SK-N-MC (cell line): ENCODE measurements at regions not wholly inside any gene's neighbourhood (a gene's known extent, or its start where the extent isn't known, plus 50 kb on each side); places are given as distances from the start of the nearest gene placed in this dataset.

Experiments
- DNase-seq: peaks from one replicate; pipeline ENCODE4 v3.0.0-alpha.2; 2011; ENCODE audit warnings: low read depth, low spot score
- H3K27ac ChIP-seq: fragments of 200-600 bp; sonication (generic); 2 replicates; pipeline ENCODE4 v1.5.1; 2016; ENCODE audit warnings: mixed run types
- H3K36me3 ChIP-seq: fragments of 200-600 bp; sonication (generic); 2 replicates; pipeline ENCODE4 v1.6.1; 2017; ENCODE audit warnings: antibody characterized with exemption, low read length, mixed read lengths; ENCODE audit not compliant: insufficient read depth
- H3K4me3 ChIP-seq: fragments of 200-600 bp; sonication (generic); 2 replicates; pipeline ENCODE4 v1.5.1; 2016
- H3K9ac ChIP-seq: fragments of 200-600 bp; sonication (generic); 2 replicates; pipeline ENCODE4 v1.8.0; 2017; ENCODE audit warnings: mixed run types, mixed read lengths; ENCODE audit not compliant: insufficient read length
- H3K9me3 ChIP-seq: fragments of 200-600 bp; sonication (generic); 2 replicates; pipeline ENCODE4 v1.6.1; 2017; ENCODE audit warnings: low read depth, mild to moderate bottlenecking, antibody characterized with exemption, low read length, moderate library complexity, mixed read lengths
- EZH2 ChIP-seq: fragments of 200-600 bp; sonication (generic); IDR thresholded peaks from one replicate; pipeline ENCODE4 v1.6.1; 2017; ENCODE audit warnings: antibody characterized with exemption
- FOXP2 ChIP-seq: optimal IDR thresholded peaks from 2 replicates; pipeline ENCODE3; 2011; ENCODE audit warnings: mild to moderate bottlenecking, moderate library complexity; ENCODE audit not compliant: insufficient read depth; ENCODE audit errors: extremely low read length, control extremely low read depth
- POLR2AphosphoS5 ChIP-seq: IDR thresholded peaks from 2 replicates; pipeline ENCODE4 v1.6.1; 2012; ENCODE audit warnings: mild to moderate bottlenecking, low read depth, low read length, borderline replicate concordance

DNA sequence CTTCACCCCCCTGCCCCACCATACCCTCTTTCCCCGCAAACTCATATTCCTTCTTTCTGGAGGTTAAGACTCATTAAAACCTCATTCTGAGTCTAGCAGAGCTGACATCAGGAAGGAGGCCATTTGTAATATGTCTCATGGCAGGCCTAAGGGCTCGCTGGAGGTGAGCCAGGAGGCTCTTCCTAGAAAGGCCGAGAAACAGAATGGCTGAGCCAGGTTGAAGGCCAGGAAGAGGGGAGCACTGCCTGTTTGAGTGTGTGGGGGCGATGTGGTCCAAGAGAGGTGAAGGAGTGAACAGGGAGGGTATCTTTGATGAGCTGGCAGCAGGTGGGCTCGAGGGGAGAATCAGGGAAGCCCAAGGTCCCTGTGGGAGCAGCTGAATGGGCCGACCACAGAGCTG is 317.3 kb downstream of the TLE3 start:
- no peak for DNase-seq
- Histone ChIP-seq H3K4me3 (no peak overlapping the region), H3K27ac (no peak overlapping the region), H3K36me3 (no peaks in the 10 kb centered on the region), H3K9ac (no peak overlapping the region), H3K9me3 (no peaks in the 10 kb centered on the region)
- TF ChIP-seq EZH2 (no peak), POLR2AphosphoS5 (no peak), FOXP2 (no peak)

DNA sequence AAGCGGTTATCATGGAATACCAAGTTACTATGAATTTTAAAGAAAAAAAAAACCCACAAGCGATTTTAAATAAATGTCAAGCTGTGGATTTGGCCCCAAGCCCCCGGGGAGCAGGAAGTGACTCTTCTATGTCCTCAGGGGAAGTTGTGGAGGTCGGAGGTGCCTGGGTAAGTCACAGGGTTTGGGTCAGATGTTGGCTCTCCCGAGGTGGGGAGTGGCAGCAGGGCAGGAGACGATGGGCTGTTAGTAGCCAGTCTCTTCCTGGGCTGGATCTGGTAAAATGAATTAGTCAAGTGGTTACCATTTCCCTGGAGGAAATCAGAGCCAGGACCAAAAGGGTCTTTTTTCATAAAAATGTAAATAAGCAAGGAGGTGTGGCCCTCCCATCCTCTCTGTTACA is 316.7 kb downstream of the TLE3 start:
- H3K27ac ChIP-seq, result no peak overlapping the region

DNA sequence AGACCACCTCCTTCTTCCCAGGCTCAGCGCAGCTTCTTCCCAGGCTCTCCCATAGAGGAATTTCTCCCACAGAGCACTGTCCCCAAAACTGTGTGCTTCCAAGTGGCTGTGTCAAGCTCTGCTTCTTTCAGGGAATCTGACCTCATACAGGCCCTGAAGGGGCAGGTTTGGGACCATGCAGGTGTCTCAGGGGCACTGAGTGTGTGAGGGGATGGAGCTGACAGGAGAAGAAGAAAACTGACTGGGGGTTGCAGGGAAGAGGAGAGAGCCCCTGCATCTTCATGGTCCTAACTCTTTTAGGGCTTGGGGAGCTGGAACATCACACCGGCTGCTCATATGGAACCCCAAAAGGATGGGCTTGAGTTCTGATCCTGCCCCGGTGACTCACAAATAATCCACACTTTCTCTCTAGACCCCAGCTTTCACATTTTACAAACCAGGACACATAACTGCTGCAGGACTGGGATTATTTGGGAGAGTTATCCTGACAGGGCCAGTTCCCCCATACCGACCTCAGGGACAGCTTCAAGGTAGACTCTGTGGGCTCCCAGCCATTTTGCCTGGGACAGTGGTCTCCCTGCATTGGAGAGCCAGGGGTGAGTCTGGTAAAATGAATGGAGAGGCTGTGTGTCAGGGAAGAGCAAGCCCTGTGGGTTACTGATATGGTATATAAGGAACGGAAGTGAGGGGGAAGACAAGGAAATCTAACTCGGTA is 316.1 kb downstream of the TLE3 start:
- no peak overlapping the region for H3K27ac ChIP-seq
- H3K4me3 ChIP-seq, result no peak overlapping the region
- DNase-seq, result no peak
- TF ChIP-seq POLR2AphosphoS5, result no peak
- no peak for TF ChIP-seq EZH2
- no peak for TF ChIP-seq FOXP2
- no peaks in the 10 kb centered on the region for H3K9me3 ChIP-seq
- no peaks in the 10 kb centered on the region for H3K36me3 ChIP-seq
- no peak overlapping the region for H3K9ac ChIP-seq

More for the DNA sequence above, 316.7 kb downstream of the TLE3 start:
- Histone ChIP-seq H3K9ac (no peak overlapping the region), H3K4me3 (no peak overlapping the region), H3K36me3 (no peaks in the 10 kb centered on the region), H3K9me3 (no peaks in the 10 kb centered on the region)
- no peak for DNase-seq
- no peak for TF ChIP-seq POLR2AphosphoS5
- TF ChIP-seq EZH2, result no peak
- TF ChIP-seq FOXP2, result no peak

DNA sequence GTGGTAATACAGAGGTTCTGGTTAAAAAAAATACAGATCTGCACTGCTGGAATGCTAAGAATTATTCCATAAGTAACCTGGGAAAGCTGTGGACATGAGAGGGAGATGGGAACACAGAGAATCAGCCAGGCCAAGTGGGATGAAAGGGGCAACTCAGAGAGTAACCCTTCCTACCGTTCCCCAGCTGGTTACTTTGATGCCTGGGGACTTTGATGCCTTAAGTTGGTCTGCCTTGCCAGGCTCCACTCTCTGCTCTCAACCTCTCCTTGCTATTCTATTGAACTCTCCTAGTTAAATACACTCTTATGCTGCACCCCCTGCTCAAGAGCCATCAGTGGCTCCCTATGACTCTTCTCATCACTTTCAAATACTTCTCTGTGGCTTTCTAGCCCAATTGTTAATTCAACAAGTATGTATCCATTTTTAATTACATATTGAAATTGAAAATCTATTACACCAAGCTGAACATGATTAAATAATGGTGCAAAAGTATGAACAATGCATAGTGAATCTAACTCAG is 315.5 kb downstream of the TLE3 start:
- no peaks in the 10 kb centered on the region for H3K9me3 ChIP-seq
- TF ChIP-seq FOXP2 (no peak), POLR2AphosphoS5 (no peak)
- no peak for DNase-seq

DNA sequence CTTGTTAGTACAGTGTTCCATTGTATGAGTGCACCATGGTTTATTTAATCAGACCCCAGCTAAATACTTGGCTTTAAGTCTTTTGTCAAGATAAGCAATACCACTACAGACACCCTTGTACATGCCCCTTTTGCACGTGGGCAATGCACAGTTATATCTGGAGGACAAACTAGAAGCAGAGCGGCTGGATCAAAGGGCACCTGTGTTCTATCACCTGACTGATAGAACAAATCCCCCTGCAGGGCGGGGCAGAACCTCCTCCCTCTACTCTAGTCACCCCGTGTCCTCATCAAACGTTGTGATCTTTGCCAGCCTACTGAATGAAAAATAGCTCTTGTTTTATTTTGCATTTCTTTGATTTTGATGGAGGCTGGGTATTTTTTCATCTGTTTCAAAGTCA is 314.9 kb downstream of the TLE3 start:
- no peak overlapping the region for H3K9ac ChIP-seq
- no peaks in the 10 kb centered on the region for H3K36me3 ChIP-seq
- TF ChIP-seq EZH2 (no peak), POLR2AphosphoS5 (no peak), FOXP2 (no peak)
- DNase-seq, result no peak
- no peak overlapping the region for H3K27ac ChIP-seq
- H3K9me3 ChIP-seq, result no peaks in the 10 kb centered on the region
- no peak overlapping the region for H3K4me3 ChIP-seq

More for the DNA sequence above, 315.5 kb downstream of the TLE3 start:
- no peak overlapping the region for H3K4me3 ChIP-seq
- H3K36me3 ChIP-seq, result no peaks in the 10 kb centered on the region
- H3K9ac ChIP-seq, result no peak overlapping the region
- H3K27ac ChIP-seq, result no peak overlapping the region

- no peaks in the 10 kb centered on the region for H3K36me3 ChIP-seq
- no peak overlapping the region for H3K27ac ChIP-seq
- DNase-seq, result no peak
- no peaks in the 10 kb centered on the region for H3K9me3 ChIP-seq
- H3K9ac ChIP-seq, result no peak overlapping the region
- H3K4me3 ChIP-seq, result no peak overlapping the region
- TF ChIP-seq EZH2 (no peak), FOXP2 (no peak), POLR2AphosphoS5 (no peak)
Observed at GRCh38 chr15:69783211-69783610, 314.5 kb downstream of the TLE3 start.

DNA sequence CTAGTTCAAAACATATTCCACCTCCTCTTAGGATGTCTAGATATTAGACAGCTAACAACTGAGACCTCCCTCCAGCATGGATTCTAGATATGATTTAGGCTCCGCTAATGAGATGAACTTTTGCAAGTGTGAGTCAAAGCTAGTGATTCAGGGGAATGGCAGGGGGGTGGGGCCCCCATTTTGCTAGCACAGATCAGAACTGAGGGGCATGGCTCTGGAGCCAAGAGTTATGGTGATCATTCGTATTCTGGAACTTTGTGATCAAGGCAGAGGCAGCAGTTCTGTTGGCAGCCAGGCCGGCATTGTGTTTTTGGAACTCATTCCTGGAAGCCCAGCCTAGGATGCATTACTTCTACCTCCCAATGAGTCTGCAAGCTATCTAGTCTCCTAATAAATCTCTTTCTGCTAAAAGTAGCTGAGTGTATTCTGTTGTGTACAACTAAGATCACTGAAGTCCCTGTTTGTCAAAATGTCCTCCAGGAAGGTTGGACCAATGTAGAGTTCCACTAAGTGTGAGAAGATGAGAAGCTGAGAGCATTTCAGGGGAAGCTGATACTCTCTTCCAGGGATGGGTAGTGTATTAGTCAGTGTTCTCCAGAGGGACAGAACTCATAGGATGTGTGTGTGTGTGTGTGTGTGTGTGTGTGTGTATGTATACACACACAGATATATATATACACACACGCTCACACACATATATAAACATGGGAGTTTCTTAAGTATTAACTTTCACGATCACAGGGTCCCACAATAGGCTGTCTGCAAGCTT is 312.7 kb downstream of the TLE3 start:
- Histone ChIP-seq H3K4me3 (no peak overlapping the region), H3K36me3 (no peaks in the 10 kb centered on the region), H3K9ac (no peak overlapping the region), H3K9me3 (no peaks in the 10 kb centered on the region), H3K27ac (no peak overlapping the region)
- TF ChIP-seq POLR2AphosphoS5 (no peak), EZH2 (no peak), FOXP2 (no peak)
- no peak for DNase-seq

- Histone ChIP-seq H3K4me3 (no peak overlapping the region), H3K9ac (no peak overlapping the region), H3K9me3 (no peaks in the 10 kb centered on the region), H3K36me3 (no peaks in the 10 kb centered on the region), H3K27ac (no peak overlapping the region)
- TF ChIP-seq EZH2 (no peak), POLR2AphosphoS5 (no peak), FOXP2 (no peak)
- DNase-seq, result no peak
Observed at GRCh38 chr15:69786136-69786701, 311.5 kb downstream of the TLE3 start.
